GM12892 (cell line): ENCODE measurements at regions not wholly inside any gene's neighbourhood (a gene's known extent, or its start where the extent isn't known, plus 50 kb on each side); places are given as distances from the start of the nearest gene placed in this dataset.

Source experiments
- POLR2A ChIP-seq: IDR thresholded peaks from 2 replicates; pipeline ENCODE4 v1.6.1; 2011; ENCODE audit warnings: low read depth, low read length, control low read depth
- POLR2AphosphoS5 ChIP-seq: IDR thresholded peaks from 2 replicates; pipeline ENCODE4 v1.6.1; 2011; ENCODE audit warnings: low read depth, low read length, control low read depth
- TAF1 ChIP-seq: IDR thresholded peaks from 2 replicates; pipeline ENCODE4 v1.6.1; 2011; ENCODE audit warnings: low read depth, mild to moderate bottlenecking, control low read depth, low read length, borderline replicate concordance

- TF ChIP-seq POLR2AphosphoS5, result no peak
- TF ChIP-seq POLR2A, result no peak
- TF ChIP-seq TAF1, result no peak
Measured at GRCh38 chr6:87875781-87876180, 171.9 kb upstream of the SPACA1 start.
